ENCODE measurements at regions not wholly inside any gene's neighbourhood (a gene's known extent, or its start where the extent isn't known, plus 50 kb on each side); places are given as distances from the start of the nearest gene placed in this dataset.

- Histone ChIP-seq H3K27ac (ENCODE audit: low read length) (no peak overlapping the region), H3K4me1 (ENCODE audit: control insufficient read depth, insufficient read depth, low read length) (no peaks in the 10 kb centered on the region), H3K4me3 (ENCODE audit: low read length) (no peak overlapping the region), H3K9me3 (ENCODE audit: control insufficient read depth, insufficient read depth, low read length) (no peaks in the 10 kb centered on the region), H3K27me3 (ENCODE audit: control insufficient read depth, insufficient read depth, low read length) (no peaks in the 10 kb centered on the region), H3K36me3 (ENCODE audit: control insufficient read depth, insufficient read depth, low read length) (no peaks in the 10 kb centered on the region)
- no peak for ATAC-seq
- Mint-ChIP-seq H3K4me3 (no peak overlapping the region), H3K4me1 (no peaks in the 10 kb centered on the region), H3K36me3 (no peaks in the 10 kb centered on the region), H3K27me3 (ENCODE audit: low read depth in 2 of 2) (peaks cover 8 to 12% of the 10 kb centered on the region in 2 donors), H3K27ac (no peak overlapping the region), H3K9me3 (peaks cover 0 to 4% of the 10 kb centered on the region in 2 donors)
- intact Hi-C loops (cut with micrococcal nuclease) = no loop called here
- TF ChIP-seq, protein P1, sequence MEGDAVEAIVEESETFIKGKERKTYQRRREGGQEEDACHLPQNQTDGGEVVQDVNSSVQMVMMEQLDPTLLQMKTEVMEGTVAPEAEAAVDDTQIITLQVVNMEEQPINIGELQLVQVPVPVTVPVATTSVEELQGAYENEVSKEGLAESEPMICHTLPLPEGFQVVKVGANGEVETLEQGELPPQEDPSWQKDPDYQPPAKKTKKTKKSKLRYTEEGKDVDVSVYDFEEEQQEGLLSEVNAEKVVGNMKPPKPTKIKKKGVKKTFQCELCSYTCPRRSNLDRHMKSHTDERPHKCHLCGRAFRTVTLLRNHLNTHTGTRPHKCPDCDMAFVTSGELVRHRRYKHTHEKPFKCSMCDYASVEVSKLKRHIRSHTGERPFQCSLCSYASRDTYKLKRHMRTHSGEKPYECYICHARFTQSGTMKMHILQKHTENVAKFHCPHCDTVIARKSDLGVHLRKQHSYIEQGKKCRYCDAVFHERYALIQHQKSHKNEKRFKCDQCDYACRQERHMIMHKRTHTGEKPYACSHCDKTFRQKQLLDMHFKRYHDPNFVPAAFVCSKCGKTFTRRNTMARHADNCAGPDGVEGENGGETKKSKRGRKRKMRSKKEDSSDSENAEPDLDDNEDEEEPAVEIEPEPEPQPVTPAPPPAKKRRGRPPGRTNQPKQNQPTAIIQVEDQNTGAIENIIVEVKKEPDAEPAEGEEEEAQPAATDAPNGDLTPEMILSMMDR (IDR thresholded peaks at IDR 0.05) = no peak
- DNase-seq = no peak
- WGBS (ENCODE audit: insufficient coverage) = 0% methylated on average over 1 of the region's 1 CpG
Observed at GRCh38 chr9:79200336-79200735, 371.4 kb upstream of the TLE4 start.

- WGBS (ENCODE audit: insufficient coverage) = 57% methylated on average over 2 of the region's 2 CpGs
- Histone ChIP-seq H3K4me3 (ENCODE audit: low read length) (no peak overlapping the region), H3K9me3 (ENCODE audit: control insufficient read depth, insufficient read depth, low read length) (no peaks in the 10 kb centered on the region), H3K36me3 (ENCODE audit: control insufficient read depth, insufficient read depth, low read length) (no peaks in the 10 kb centered on the region), H3K27ac (ENCODE audit: low read length) (no peak overlapping the region), H3K4me1 (ENCODE audit: control insufficient read depth, insufficient read depth, low read length) (no peaks in the 10 kb centered on the region), H3K27me3 (ENCODE audit: control insufficient read depth, insufficient read depth, low read length) (no peaks in the 10 kb centered on the region)
- TF ChIP-seq, protein P1 (IDR thresholded peaks at IDR 0.05) = no peak
- Mint-ChIP-seq H3K27me3 (ENCODE audit: low read depth in 2 of 2) (peaks cover 8 to 12% of the 10 kb centered on the region in 2 donors), H3K36me3 (no peaks in the 10 kb centered on the region), H3K4me1 (no peaks in the 10 kb centered on the region), H3K9me3 (peaks cover 0 to 6% of the 10 kb centered on the region in 2 donors), H3K27ac (no peak overlapping the region), H3K4me3 (no peak overlapping the region)
- intact Hi-C loops (cut with micrococcal nuclease) = no loop called here
- DNase-seq (no peak), ATAC-seq (no peak)
Observed at GRCh38 chr9:79201636-79202035, 370.1 kb upstream of the TLE4 start.

DNA sequence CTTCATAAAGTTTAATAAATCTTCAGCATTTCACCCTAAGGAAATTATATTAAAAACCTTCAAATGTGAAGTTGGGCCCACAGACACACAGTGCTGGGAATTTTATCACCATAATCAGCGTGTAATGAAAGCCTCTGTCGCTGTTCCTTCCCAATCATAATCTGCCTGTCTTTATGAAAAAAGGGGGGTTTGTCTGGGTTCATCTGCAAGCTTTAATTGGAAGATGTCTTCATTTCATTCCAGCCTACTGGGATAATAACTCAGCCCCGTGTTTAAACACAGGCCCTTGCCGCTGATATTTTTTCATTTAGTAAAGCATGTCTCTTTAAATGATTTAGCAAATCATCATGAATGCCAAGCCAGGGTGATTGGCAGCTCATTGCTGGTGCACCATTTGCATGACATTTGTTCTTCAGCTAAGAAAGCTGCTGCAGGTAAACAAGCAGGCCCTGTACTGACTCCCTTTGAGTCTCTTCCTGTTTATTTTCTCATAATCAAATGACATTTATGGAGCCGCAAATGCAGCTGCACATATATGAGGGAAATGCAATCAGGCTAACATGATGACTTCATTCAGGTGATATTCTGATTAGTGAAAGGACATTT is 362.9 kb upstream of the TLE4 start:
- TF ChIP-seq, protein P1 (IDR thresholded peaks at IDR 0.05) = no peak
- no peak for DNase-seq
- Histone ChIP-seq H3K9me3 (ENCODE audit: control insufficient read depth, insufficient read depth, low read length) (no peaks in the 10 kb centered on the region), H3K4me3 (ENCODE audit: low read length) (no peak overlapping the region), H3K4me1 (ENCODE audit: control insufficient read depth, insufficient read depth, low read length) (no peaks in the 10 kb centered on the region), H3K27me3 (ENCODE audit: control insufficient read depth, insufficient read depth, low read length) (no peaks in the 10 kb centered on the region), H3K27ac (ENCODE audit: low read length) (no peak overlapping the region), H3K36me3 (ENCODE audit: control insufficient read depth, insufficient read depth, low read length) (no peaks in the 10 kb centered on the region)
- peaks cover 0 to 2% of the 10 kb centered on the region in 2 donors for H3K27me3 Mint-ChIP-seq (ENCODE audit: low read depth in 2 of 2)
- no peak overlapping the region for H3K27ac Mint-ChIP-seq
- no peak for ATAC-seq
- WGBS (ENCODE audit: insufficient coverage) = 91% methylated on average over 4 of the region's 5 CpGs
- peaks cover 0 to 7% of the 10 kb centered on the region in 2 donors for H3K9me3 Mint-ChIP-seq
- intact Hi-C loops (cut with micrococcal nuclease) = no loop called here
- no peaks in the 10 kb centered on the region for H3K4me1 Mint-ChIP-seq
- no peak overlapping the region for H3K4me3 Mint-ChIP-seq
- no peaks in the 10 kb centered on the region for H3K36me3 Mint-ChIP-seq
